Colonic mucosa (tissue), 4 donors: ENCODE measurements at regions not wholly inside any gene's neighbourhood (a gene's known extent, or its start where the extent isn't known, plus 50 kb on each side); places are given as distances from the start of the nearest gene placed in this dataset.

Source experiments
- DNase-seq: peaks from one replicate; pipeline ENCODE4 v3.0.0-alpha.2; 2020
- H3K27ac ChIP-seq: fragments of 200-600 bp; one replicate; pipeline ENCODE4 v1.8.0; 2021
- H3K27me3 ChIP-seq: fragments of 200-600 bp; one replicate; pipeline ENCODE4 v1.8.0; 2021
- H3K36me3 ChIP-seq: fragments of 200-600 bp; one replicate; pipeline ENCODE4 v1.8.0; 2021
- H3K4me1 ChIP-seq: fragments of 200-600 bp; one replicate; pipeline ENCODE4 v1.8.0; 2021; ENCODE audit warnings: mild to moderate bottlenecking
- H3K4me3 ChIP-seq: fragments of 200-600 bp; one replicate; pipeline ENCODE4 v1.8.0; 2021
- H3K9ac ChIP-seq, 2 donors: one replicate each; pipeline ENCODE4 v1.7.0; 2013; ENCODE audit warnings: control low read depth in 2 of 2, low read depth in 2 of 2, low read length in 2 of 2
- H3K9me3 ChIP-seq: fragments of 200-600 bp; one replicate; pipeline ENCODE4 v1.8.0; 2021
- CTCF ChIP-seq: fragments of 200-600 bp; IDR thresholded peaks from one replicate; pipeline ENCODE4 v1.8.0; 2022; ENCODE audit warnings: antibody characterized with exemption, mild to moderate bottlenecking
- intact Hi-C: fragments of 100-400 bp; cut with DNase I; formaldehyde crosslinking; loops from one replicate; pipeline ENCODE4 v1.14.1; 2022
- donor health status: healthy.
- donor health status: DM: no; HTN: no; CAD: no.
- donor health status: DM: no; HTN: no; CAD: no.

GRCh38 chr13:91211510-91211909 lies 136.0 kb upstream of the MIR17HG start:
- H3K27me3 ChIP-seq, result no peaks in the 10 kb centered on the region
- intact Hi-C loops, result no loop called here
- H3K36me3 ChIP-seq, result no peaks in the 10 kb centered on the region
- no peak overlapping the region for H3K27ac ChIP-seq
- no peak overlapping the region for H3K9ac ChIP-seq
- no peak for TF ChIP-seq CTCF
- H3K4me1 ChIP-seq, result no peaks in the 10 kb centered on the region
- no peaks in the 10 kb centered on the region for H3K9me3 ChIP-seq
- no peak for DNase-seq
- H3K4me3 ChIP-seq, result no peak overlapping the region

GRCh38 chr13:91212231-91212630 lies 135.3 kb upstream of the MIR17HG start:
- no peak for DNase-seq
- no peaks in the 10 kb centered on the region for H3K27me3 ChIP-seq
- intact Hi-C loops, result no loop called here
- no peak overlapping the region for H3K9ac ChIP-seq
- H3K9me3 ChIP-seq, result no peaks in the 10 kb centered on the region
- no peaks in the 10 kb centered on the region for H3K36me3 ChIP-seq
- no peak for TF ChIP-seq CTCF
- no peaks in the 10 kb centered on the region for H3K4me1 ChIP-seq
- H3K27ac ChIP-seq, result no peak overlapping the region
- H3K4me3 ChIP-seq, result no peak overlapping the region

GRCh38 chr13:91214031-91214430 lies 133.5 kb upstream of the MIR17HG start:
- H3K9ac ChIP-seq, result no peak overlapping the region
- no peaks in the 10 kb centered on the region for H3K27me3 ChIP-seq
- no peak for TF ChIP-seq CTCF
- H3K9me3 ChIP-seq, result no peaks in the 10 kb centered on the region
- intact Hi-C loops, result no loop called here
- no peak for DNase-seq
- no peaks in the 10 kb centered on the region for H3K36me3 ChIP-seq
- H3K27ac ChIP-seq, result no peak overlapping the region
- H3K4me1 ChIP-seq, result no peaks in the 10 kb centered on the region
- H3K4me3 ChIP-seq, result no peak overlapping the region

GRCh38 chr13:91216928-91217700 lies 130.4 kb upstream of the MIR17HG start:
- Histone ChIP-seq H3K9ac (no peak overlapping the region), H3K9me3 (no peaks in the 10 kb centered on the region), H3K27me3 (no peaks in the 10 kb centered on the region), H3K4me1 (no peaks in the 10 kb centered on the region), H3K4me3 (no peak overlapping the region), H3K27ac (no peak overlapping the region), H3K36me3 (no peaks in the 10 kb centered on the region)
- intact Hi-C loops, result no loop called here
- no peak for TF ChIP-seq CTCF
- DNase-seq, result no peak

GRCh38 chr13:91219201-91219600 lies 128.3 kb upstream of the MIR17HG start:
- Histone ChIP-seq H3K4me3 (no peak overlapping the region), H3K4me1 (no peaks in the 10 kb centered on the region), H3K9me3 (no peaks in the 10 kb centered on the region), H3K27ac (no peak overlapping the region), H3K9ac (no peak overlapping the region), H3K27me3 (no peaks in the 10 kb centered on the region), H3K36me3 (no peaks in the 10 kb centered on the region)
- DNase-seq, result no peak
- TF ChIP-seq CTCF, result no peak
- intact Hi-C loops, result no loop called here
